Body of pancreas (tissue), 4 donors: ENCODE measurements at regions not wholly inside any gene's neighbourhood (a gene's known extent, or its start where the extent isn't known, plus 50 kb on each side); places are given as distances from the start of the nearest gene placed in this dataset.

Experiments
- ATAC-seq: fragments of 150-250 bp; one replicate; pipeline ENCODE4 v1.9.1; 2016
- DNase-seq, 4 donors: peaks; one replicate each; pipeline ENCODE4 v3.0.0-alpha.2; 2019
- H3K27ac ChIP-seq, 4 donors: fragments of 200-600 bp; sonication (generic); 1 replicate in 3 of 4; 2 replicates in 1 of 4; pipeline versions ENCODE4 v1.5.1 to v1.6.1; 2016 to 2019; ENCODE audit warnings: mild to moderate bottlenecking in 1 of 4, mixed read lengths in 1 of 4, moderate library complexity in 1 of 4
- H3K27me3 ChIP-seq, 2 donors: fragments of 200-600 bp; sonication (generic); one replicate each; pipeline ENCODE4 v1.6.0; 2016; ENCODE audit warnings: mild to moderate bottlenecking in 1 of 2
- H3K36me3 ChIP-seq, 2 donors: fragments of 200-600 bp; sonication (generic); replicated peaks in 1 of 2; 2 replicates each; pipeline ENCODE4 v1.5.1; 2016; ENCODE audit warnings: low read depth in 2 of 2; ENCODE audit not compliant: insufficient read depth in 1 of 2
- H3K4me1 ChIP-seq: fragments of 200-600 bp; sonication (generic); one replicate; pipeline ENCODE4 v1.6.0; 2016
- H3K4me3 ChIP-seq, 2 donors: fragments of 200-600 bp; sonication (generic); 1 replicate in 1 of 2; 2 replicates in 1 of 2; pipeline ENCODE4 v1.5.1; 2016 to 2019
- H3K9me3 ChIP-seq, 3 donors: fragments of 200-600 bp; sonication (generic); 1 replicate in 2 of 3; 2 replicates in 1 of 3; pipeline ENCODE4 v1.5.1; 2016
- CTCF ChIP-seq, 7 experiments: fragments of 450-650 bp in 4 of 7; fragments of 200-600 bp in 3 of 7; sonication (generic) in 3 of 7; IDR thresholded peaks; one replicate each; pipeline ENCODE4 v1.5.1; 2016 to 2019; ENCODE audit warnings: antibody characterized with exemption in 7 of 7
- POLR2A ChIP-seq, 3 donors: fragments of 450-650 bp; IDR thresholded peaks; one replicate each; pipeline ENCODE4 v1.6.1; 2016; ENCODE audit warnings: antibody characterized with exemption in 3 of 3, mild to moderate bottlenecking in 2 of 3
- WGBS, 2 donors: methylation state at CpG; one replicate each; pipeline ENCODE4 v1.1.5; 2017; 5-methylcytosine and 5-hydroxymethylcytosine counted together
- intact Hi-C: fragments of 100-400 bp; cut with DNase I; formaldehyde crosslinking; loops from one replicate; pipeline ENCODE4 v1.15.1; 2023

- DNase-seq (no peak), ATAC-seq (no peak)
- no peak overlapping the region for H3K27ac ChIP-seq
- intact Hi-C loops = no loop called here
- H3K27me3 ChIP-seq = no peaks in the 10 kb centered on the region
- no peak for TF ChIP-seq POLR2A (IDR thresholded peaks at IDR 0.05)
- TF ChIP-seq CTCF (IDR thresholded peaks at IDR 0.05) = no peak
- no peaks in the 10 kb centered on the region for H3K36me3 ChIP-seq
- no peaks in the 10 kb centered on the region for H3K4me1 ChIP-seq
- H3K4me3 ChIP-seq = no peak overlapping the region
- H3K9me3 ChIP-seq = no peaks in the 10 kb centered on the region
- 13 to 21% methylated on average over 5 to 7 of the region's 7 CpGs for WGBS, 2 donors
Measured at GRCh38 chr12:108065069-108065468, 64.0 kb upstream of the WSCD2 start.

- DNase-seq (no peak), ATAC-seq (no peak)
- no peak for TF ChIP-seq POLR2A (IDR thresholded peaks at IDR 0.05)
- TF ChIP-seq CTCF (IDR thresholded peaks at IDR 0.05) = no peak
- Histone ChIP-seq H3K4me1 (no peaks in the 10 kb centered on the region), H3K27ac (no peak overlapping the region), H3K9me3 (no peaks in the 10 kb centered on the region), H3K27me3 (no peaks in the 10 kb centered on the region), H3K4me3 (no peak overlapping the region), H3K36me3 (no peaks in the 10 kb centered on the region)
- intact Hi-C loops = no loop called here
- 52 to 69% methylated on average over 9 of the region's 9 CpGs for WGBS, 2 donors
Measured at GRCh38 chr12:108066583-108067577, 62.2 kb upstream of the WSCD2 start.

- intact Hi-C loops = no loop called here
- 47 to 53% methylated on average over 5 of the region's 5 CpGs for WGBS, 2 donors
- TF ChIP-seq POLR2A (IDR thresholded peaks at IDR 0.05) (no peak), CTCF (IDR thresholded peaks at IDR 0.05) (no peak)
Measured at GRCh38 chr12:108069651-108070165, 59.4 kb upstream of the WSCD2 start.

GRCh38 chr12:108075561-108075960, 53.5 kb upstream of the WSCD2 start:
- no peak for TF ChIP-seq POLR2A (IDR thresholded peaks at IDR 0.05)
- TF ChIP-seq CTCF (IDR thresholded peaks at IDR 0.05) = no peak
- Histone ChIP-seq H3K27me3 (peaks cover 0 to 11% of the 10 kb centered on the region in 2 donors), H3K4me1 (no peaks in the 10 kb centered on the region), H3K9me3 (no peaks in the 10 kb centered on the region), H3K36me3 (no peaks in the 10 kb centered on the region), H3K4me3 (no peak overlapping the region), H3K27ac (no peak overlapping the region)
- WGBS, 2 donors = 52 to 55% methylated on average over 3 of the region's 3 CpGs
- intact Hi-C loops = no loop called here
- ATAC-seq = no peak
- DNase-seq = no peak

More at GRCh38 chr12:108069651-108070165, 59.4 kb upstream of the WSCD2 start:
- Histone ChIP-seq H3K27me3 (peaks cover 0 to 3% of the 10 kb centered on the region in 2 donors), H3K9me3 (no peaks in the 10 kb centered on the region), H3K36me3 (no peaks in the 10 kb centered on the region), H3K27ac (no peak overlapping the region), H3K4me3 (no peak overlapping the region), H3K4me1 (no peaks in the 10 kb centered on the region)
- no peak for ATAC-seq
- DNase-seq = no peak
